ENCODE measurements at regions not wholly inside any gene's neighbourhood (a gene's known extent, or its start where the extent isn't known, plus 50 kb on each side); places are given as distances from the start of the nearest gene placed in this dataset.
A peak's percentile ranks its signal among the peaks of the same experiment; 100 is the strongest.

DNA sequence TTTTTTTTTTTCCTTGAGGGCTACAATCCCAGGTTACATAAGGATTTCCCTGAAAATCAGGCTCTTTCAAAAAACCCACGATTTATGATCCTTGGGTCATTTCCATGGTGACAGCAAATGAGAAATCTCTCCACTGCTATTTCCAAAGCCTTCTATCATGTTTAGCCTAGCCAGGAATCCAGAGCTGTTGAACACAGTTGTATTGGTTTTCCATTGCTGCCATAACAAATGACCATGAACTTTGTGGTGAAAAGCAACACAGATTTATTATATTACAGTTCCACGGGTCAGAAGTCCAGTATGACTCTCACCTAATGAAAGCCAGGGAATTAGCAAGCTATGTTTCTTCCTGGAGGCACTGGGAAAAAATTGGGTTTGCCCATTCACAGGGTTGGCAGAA, 106.6 kb downstream of the MAF start:
- no peak for DNase-seq

GRCh38 chr16:79492036-79492435, 108.5 kb downstream of the MAF start:
- DNase-seq, result no peak

DNA sequence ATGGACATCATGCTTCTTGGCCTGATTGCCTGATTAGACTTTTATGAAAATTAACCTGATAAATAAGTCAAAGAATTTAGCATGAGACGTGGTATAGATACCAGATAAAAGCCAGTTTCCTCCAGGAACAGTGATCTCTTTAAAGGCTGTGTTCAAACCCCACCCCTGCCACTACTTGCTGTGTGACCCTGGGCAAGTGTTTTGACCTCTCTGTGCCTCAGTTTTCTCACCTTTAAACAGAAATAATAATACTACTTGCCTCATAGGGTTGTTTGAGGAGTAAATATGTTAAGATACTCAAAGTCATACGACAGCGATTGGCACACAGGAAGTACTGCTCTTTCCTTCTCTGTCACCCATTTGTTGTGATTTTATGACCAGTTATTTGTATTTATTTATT, 115.5 kb downstream of the MAF start:
- DNase-seq, result no peak

GRCh38 chr16:79484237-79484636, 116.3 kb downstream of the MAF start:
- no peak for DNase-seq

- DNase-seq, result no peak
These were observed 117.2 kb downstream of the MAF start for GRCh38 chr16:79483336-79483735.

DNA sequence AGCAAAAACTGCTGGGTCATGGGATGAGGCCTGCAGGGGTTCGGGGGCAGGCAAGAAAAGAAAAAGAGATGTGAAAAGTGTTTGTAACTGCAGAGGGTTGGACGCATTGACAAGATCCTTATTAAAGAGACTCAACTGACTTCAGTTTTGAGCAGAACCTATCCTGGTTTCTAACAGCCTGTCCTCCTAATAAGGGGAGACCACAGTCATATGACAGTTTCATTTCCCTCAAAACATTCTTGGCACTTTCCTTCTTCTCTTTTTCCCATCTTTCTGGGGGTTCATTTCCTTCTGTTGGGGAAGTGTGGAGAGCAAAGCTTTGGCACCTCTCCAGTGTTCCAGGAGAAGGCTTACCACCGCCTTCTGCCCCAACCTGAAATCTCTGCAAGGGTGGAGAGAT, 118.5 kb downstream of the MAF start:
- DNase-seq, result no peak

GRCh38 chr16:79480929-79481328, 119.6 kb downstream of the MAF start:
- DNase-seq, result no peak

DNA sequence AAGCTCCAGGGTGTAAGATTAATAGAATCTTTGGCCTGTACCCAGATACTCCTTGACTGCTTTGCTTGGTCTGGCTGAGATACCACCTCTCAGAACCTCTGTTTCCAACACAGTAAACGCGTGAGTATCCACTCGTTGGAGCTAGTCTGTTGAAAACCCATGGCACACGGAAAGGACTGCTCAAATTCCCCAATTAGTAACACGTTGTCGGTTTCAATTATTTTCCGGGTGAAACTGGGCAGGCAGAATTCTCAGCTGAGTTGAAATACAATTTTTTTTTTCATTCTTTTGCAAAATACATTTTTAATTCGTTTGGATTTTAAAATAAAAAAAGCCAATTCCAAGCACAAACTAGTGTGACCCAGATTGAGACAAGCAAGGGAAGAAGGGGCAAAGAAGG, 120.5 kb downstream of the MAF start:
- no peak for DNase-seq

GRCh38 chr16:79476580-79476979, 124.0 kb downstream of the MAF start:
- DNase-seq, result no peak

DNA sequence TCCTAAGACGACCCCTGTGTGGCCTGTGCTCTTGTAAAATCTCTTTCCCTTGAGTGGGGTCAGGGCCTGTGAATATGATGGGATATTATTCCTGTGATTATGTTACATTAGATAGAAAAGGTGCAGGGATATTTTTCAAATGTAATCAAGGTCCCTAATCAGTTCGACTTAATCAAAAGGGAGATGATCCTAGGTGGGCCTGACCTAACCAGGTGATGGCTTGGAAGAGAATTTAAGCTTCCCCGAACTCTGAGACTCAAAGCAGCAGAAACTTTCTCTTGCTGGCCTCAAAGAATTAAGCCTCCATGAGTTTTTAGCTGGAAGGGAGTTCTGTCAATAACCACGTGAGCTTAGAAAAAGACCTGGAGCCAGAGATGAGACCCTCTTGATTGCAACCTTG, 124.7 kb downstream of the MAF start:
- DNase-seq, result no peak

DNA sequence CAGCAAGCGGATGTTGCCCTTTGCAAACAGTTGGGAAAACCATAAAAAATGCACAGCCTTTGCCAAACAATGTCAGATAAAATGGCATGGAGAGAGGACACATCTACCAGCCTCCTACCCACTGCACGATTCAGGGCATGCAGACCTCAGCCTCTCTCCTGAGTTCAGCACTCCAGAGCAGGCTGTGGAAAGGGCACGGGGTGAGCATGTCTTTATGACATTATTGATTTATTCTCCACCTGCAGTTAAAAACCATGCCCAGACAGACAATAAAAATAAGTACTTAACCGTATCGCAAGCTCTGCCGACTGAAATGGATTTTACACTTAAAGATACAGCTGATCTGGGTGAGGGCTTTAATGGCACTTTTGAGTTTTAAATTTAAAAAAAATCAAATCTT, 127.1 kb downstream of the MAF start:
- no peak for DNase-seq

- DNase-seq, result no peak
These were observed 128.1 kb downstream of the MAF start for GRCh38 chr16:79472426-79472825.

- DNase-seq, result no peak
These were observed 130.5 kb downstream of the MAF start for GRCh38 chr16:79469999-79470398.

DNA sequence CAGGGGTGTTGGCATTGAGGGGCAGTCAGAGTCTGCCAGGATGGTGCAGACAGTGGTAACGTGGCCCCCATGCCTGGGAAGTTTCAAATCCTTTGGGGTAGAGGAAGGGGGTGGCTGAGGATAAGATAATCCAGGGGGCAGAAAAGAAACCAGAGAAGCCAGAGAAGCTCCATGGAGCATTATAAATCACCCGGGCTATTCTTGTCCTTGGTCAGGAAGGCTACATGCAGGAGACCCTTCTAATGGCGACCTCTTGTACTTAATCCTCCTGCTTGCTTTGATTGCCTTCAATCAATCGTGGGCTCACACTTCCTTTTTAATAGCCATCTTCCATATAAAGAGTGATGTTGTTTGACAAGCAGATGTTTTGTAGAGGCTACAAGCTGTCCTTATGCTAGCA, 131.9 kb downstream of the MAF start:
- DNase-seq, result no peak

DNA sequence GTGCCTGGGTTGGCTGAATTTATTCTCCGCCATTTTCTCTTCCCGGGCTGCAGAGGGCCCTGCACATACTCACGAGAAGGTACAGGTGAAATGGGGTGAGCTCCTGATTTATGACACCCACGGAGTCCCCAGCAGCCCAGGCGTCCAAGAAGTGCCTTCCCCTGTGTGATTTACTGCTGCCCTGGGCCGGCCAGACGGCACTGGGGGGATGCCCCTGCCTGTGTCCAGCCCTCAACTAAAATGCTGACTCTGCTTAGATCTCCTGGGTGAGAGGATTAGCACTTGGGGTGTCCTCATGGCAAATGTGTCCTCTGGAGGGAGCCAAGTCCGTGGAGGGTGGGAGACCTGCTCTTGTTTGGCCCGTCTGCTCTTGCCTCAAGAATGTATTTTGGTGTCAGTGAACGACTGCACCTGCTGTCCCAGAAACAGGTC, 132.4 kb downstream of the MAF start:
- no peak for DNase-seq

DNA sequence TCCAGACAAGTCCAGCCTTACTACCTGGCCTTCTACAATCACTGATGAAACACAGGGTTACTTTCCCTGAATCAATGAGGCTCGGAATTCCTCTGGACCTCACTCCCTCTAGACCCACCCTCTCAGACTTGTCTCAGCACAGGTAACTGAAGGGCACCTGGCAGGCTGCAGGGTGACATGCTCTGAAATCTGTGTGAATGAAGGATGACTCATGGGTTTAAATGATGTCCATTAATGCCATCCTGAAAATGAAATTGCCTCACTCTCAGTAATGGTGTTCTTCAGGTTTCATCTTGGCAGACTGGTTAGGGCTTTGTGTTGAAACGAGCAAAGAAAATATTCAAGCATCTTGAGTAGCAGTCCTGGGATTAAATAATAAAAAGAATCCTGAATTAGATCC, 134.4 kb downstream of the MAF start:
- DNase-seq, result no peak

- DNase-seq, result no peak
These were observed 136.7 kb downstream of the MAF start for GRCh38 chr16:79463841-79464240.

- no peak for DNase-seq
These were observed 144.5 kb downstream of the MAF start for GRCh38 chr16:79456036-79456435.

DNA sequence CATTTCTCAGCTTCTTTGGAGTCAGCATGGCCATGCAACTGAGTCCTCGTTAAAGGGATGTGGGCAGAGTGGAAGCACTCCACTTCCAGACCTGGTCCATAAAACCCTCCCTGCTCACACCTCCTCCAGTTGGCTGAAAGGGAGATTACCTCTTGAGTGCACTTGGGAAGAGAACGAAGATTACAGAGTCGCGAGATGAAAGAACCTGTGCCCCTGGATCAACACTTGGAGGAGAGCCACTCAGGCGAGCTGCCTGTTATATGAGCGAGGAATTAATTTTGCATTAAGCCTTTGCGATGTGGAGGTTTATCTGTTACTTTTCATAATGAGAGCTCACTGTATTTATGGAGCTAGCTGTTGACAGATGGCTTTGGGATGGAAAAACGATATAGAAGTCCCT, 147.9 kb downstream of the MAF start:
- DNase-seq, result no peak

GRCh38 chr16:79451196-79451816, 149.2 kb downstream of the MAF start:
- peak; percentile 21 for DNase-seq

DNA sequence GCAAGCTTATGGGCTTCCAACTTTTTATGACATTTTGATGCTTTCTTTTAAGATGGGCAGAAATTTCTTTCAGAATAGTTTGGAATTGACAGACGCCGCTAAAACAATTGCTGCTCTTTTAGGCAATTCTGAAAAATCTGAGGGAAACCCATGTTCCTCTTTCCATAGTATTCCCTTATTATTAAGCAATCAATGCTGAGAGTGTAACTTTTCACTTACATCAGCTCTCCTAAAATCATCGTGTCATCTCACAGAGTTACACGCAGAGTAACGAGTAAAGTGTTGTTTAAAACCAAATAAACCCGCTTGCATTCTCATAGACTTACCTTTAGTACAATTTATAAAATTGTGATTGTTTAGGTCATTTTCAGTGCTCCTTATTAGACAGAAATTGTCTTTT, 150.6 kb downstream of the MAF start:
- DNase-seq, result no peak

GRCh38 chr16:79449067-79449769, 151.3 kb downstream of the MAF start:
- DNase-seq, result no peak

DNA sequence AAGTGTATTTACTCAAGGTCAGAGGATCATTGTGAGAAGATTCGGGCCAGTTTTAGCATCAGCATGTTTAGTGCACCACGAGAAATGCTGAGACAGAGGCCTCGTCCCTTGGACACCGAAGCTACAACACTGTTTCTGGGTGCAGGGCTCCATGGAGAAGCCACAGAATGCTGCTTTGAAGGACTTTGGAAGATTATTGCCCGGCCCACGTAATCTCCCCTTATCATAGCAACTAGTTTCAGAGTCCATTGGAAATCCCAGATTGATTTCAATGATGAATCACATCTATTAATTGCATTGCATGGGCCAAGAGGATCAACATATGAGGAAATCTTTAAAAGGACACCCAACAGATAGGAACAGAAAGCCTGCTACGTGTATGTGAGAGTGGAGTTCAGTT, 156.0 kb downstream of the MAF start:
- no peak for DNase-seq

DNA sequence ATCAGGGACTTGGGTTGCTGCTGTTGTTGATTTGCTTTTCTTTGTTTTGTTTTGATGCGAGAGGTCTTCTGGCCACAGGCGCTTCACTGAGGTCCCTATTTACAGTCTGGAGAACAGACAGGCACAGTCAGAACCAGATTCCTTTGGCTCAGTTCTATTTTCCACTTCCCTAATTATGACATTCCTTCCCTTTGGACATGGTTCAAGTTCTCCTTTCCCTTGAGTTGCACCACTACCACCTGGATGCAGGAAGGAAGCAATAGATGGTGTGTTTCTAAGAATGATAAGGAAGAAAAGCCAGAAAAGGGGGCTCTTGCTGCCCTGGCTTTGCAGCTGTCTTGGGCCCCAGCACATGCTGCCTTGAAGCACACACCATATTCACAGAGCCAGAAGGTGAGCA, 160.6 kb downstream of the MAF start:
- DNase-seq, result no peak

All from GF-D8 (cell line).